K562 (cell line): ENCODE measurements at regions not wholly inside any gene's neighbourhood (a gene's known extent, or its start where the extent isn't known, plus 50 kb on each side); places are given as distances from the start of the nearest gene placed in this dataset.

Source experiments
- ATAC-seq: fragments of 200-7000 bp; cut with Tn5 transposase; 3 replicates; pipeline ENCODE4 v1.9.1; 2020; ENCODE audit warnings: moderate library complexity
- BruUV-seq: library from RNA; stranded (reverse); fragments of 400-500 nt; replicated peaks from 2 replicates; lab custom pipeline; 2021; lab: Mats Ljungman, UMichigan
- CTCF ChIA-PET: fragments of 300-600 bp; formaldehyde crosslinking; extraction: SDS; loops from one replicate; lab custom pipeline; 2021; ENCODE audit warnings: low intra/inter-chr PET ratio; lab: Yijun Ruan, JAX
- POLR2A ChIA-PET: fragments of 300-600, 350-650 bp; sonication (Branson Sonifier 250); formaldehyde crosslinking; extraction: SDS; loops from one replicate; lab custom pipeline; 2021; ENCODE audit warnings: antibody characterized with exemption, inconsistent platforms; lab: Yijun Ruan, JAX
- DNase-seq, 4 experiments: peaks; one replicate each; pipeline versions ENCODE4 v3.0.0 to v3.0.0-alpha.2; 2011 to 2018; ENCODE audit warnings: low spot score in 3 of 4, mixed read lengths in 3 of 4; ENCODE audit errors: extremely low read depth in 1 of 4
- FAIRE-seq: peaks from 2 replicates; lab custom pipeline; 2011; peaks lifted over from hg19 to GRCh38; lab: Jason Lieb, UNC
- H2AFZ ChIP-seq: 2 replicates; pipeline ENCODE4 v1.6.0; 2011; ENCODE audit warnings: low read depth, low read length, control low read depth, inconsistent platforms
- H3K27ac ChIP-seq: fragments of 200-600 bp; 3 replicates; pipeline ENCODE4 v1.8.0; 2011; ENCODE audit warnings: low read depth, mild to moderate bottlenecking, control low read depth, inconsistent platforms, low read length, moderate library complexity, mixed read lengths; ENCODE audit errors: extremely low read depth
- H3K27me3 ChIP-seq, 2 experiments: fragments of 300-600 bp in 1 of 2; 2 replicates in 1 of 2; 3 replicates in 1 of 2; pipeline versions ENCODE4 v1.6.0 to v1.8.0; 2011; ENCODE audit warnings: inconsistent platforms in 2 of 2, low read length in 2 of 2, mild to moderate bottlenecking in 1 of 2, mixed read lengths in 1 of 2, moderate library complexity in 1 of 2; ENCODE audit not compliant: control insufficient read depth in 2 of 2, insufficient read depth in 2 of 2
- H3K36me3 ChIP-seq: fragments of 300-600 bp; 3 replicates; pipeline ENCODE4 v1.8.0; 2011; ENCODE audit warnings: mild to moderate bottlenecking, low read length, inconsistent platforms; ENCODE audit not compliant: control insufficient read depth, insufficient read depth
- H3K4me1 ChIP-seq, 2 experiments: fragments of 200-600 bp in 1 of 2; replicated peaks in 1 of 2; 2 replicates in 1 of 2; 3 replicates in 1 of 2; pipeline versions ENCODE4 v1.5.1 to v1.8.0; 2011; ENCODE audit warnings: inconsistent platforms in 2 of 2, low read length in 2 of 2, mild to moderate bottlenecking in 1 of 2, mixed read lengths in 1 of 2, moderate library complexity in 1 of 2; ENCODE audit not compliant: control insufficient read depth in 2 of 2, insufficient read depth in 2 of 2
- H3K4me2 ChIP-seq: 2 replicates; pipeline ENCODE4 v1.6.1; 2011; ENCODE audit warnings: low read length, control low read depth, inconsistent platforms, mixed read lengths; ENCODE audit not compliant: insufficient read depth
- H3K4me3 ChIP-seq: fragments of 200-600 bp; sonication (generic), shearing (Covaris generic); 2 replicates; pipeline ENCODE4 v1.5.1; 2016; ENCODE audit warnings: control low read depth, inconsistent platforms
- H3K79me2 ChIP-seq: fragments of 200-600 bp; 3 replicates; pipeline ENCODE4 v1.8.0; 2011; ENCODE audit warnings: low read length, inconsistent platforms; ENCODE audit not compliant: control insufficient read depth, insufficient read depth
- H3K9ac ChIP-seq, 2 experiments: 2 replicates each; pipeline versions ENCODE4 v1.6.0 to v1.6.1; 2011; ENCODE audit warnings: low read depth in 2 of 2, low read length in 2 of 2, control low read depth in 1 of 2, inconsistent platforms in 1 of 2, mild to moderate bottlenecking in 1 of 2, mixed read lengths in 1 of 2; ENCODE audit not compliant: insufficient read depth in 1 of 2
- H3K9me1 ChIP-seq: one replicate; pipeline ENCODE4 v1.6.0; 2011; ENCODE audit warnings: inconsistent platforms, mild to moderate bottlenecking, low read length, moderate library complexity; ENCODE audit not compliant: control insufficient read depth, insufficient read depth
- H3K9me3 ChIP-seq: replicated peaks from 2 replicates; pipeline ENCODE4 v1.5.1; 2011; ENCODE audit warnings: low read depth, low read length, inconsistent platforms; ENCODE audit not compliant: control insufficient read depth, insufficient read depth
- H4K20me1 ChIP-seq: replicated peaks from 2 replicates; pipeline ENCODE4 v1.6.1; 2011; ENCODE audit warnings: low read length, inconsistent platforms, mixed read lengths; ENCODE audit not compliant: control insufficient read depth, insufficient read depth
- BCL6 ChIP-seq: fragments of 250-450 bp; sonication (Bioruptor Pico); IDR thresholded peaks from 2 replicates; pipeline ENCODE4 v1.4.0; 2020
- CBX8 ChIP-seq: fragments of 200-600 bp; sonication (generic); IDR thresholded peaks from 2 replicates; pipeline ENCODE4 v1.6.1; 2012; ENCODE audit warnings: borderline replicate concordance, mixed run types, low read depth, mild to moderate bottlenecking, moderate library complexity, mixed read lengths, low read length, control low read depth, inconsistent platforms; ENCODE audit not compliant: poor library complexity, severe bottlenecking; ENCODE audit errors: extremely low read depth
- ETV1 ChIP-seq: fragments of 450-650 bp; conservative IDR thresholded peaks from 2 replicates; pipeline ENCODE4 v1.6.1; 2016; ENCODE audit warnings: missing genetic modification characterization, control low read depth, low read depth, missing compliant biosample characterization
- MECOM ChIP-seq: fragments of 250-450 bp; sonication (Bioruptor Pico); IDR thresholded peaks from 2 replicates; pipeline ENCODE4 v1.8.0; 2022; ENCODE audit warnings: inconsistent platforms
- MGA ChIP-seq: fragments of 450-650 bp; IDR thresholded peaks from 2 replicates; pipeline ENCODE4 v1.6.1; 2016; ENCODE audit warnings: mild to moderate bottlenecking, moderate library complexity
- MXI1 ChIP-seq: IDR thresholded peaks from 2 replicates; pipeline ENCODE4 v1.6.1; 2011; ENCODE audit warnings: low read depth, mild to moderate bottlenecking, improper control_type of control experiment, low read length
- ZBTB34 ChIP-seq: fragments of 250-450 bp; sonication (Bioruptor Pico); IDR thresholded peaks from 2 replicates; pipeline ENCODE4 v1.8.0; 2021; ENCODE audit warnings: mild to moderate bottlenecking, moderate library complexity
- ZNF217 ChIP-seq: sonication (generic); formaldehyde crosslinking; IDR thresholded peaks from 2 replicates; pipeline ENCODE4 v1.8.0; 2022; ENCODE audit warnings: mild to moderate bottlenecking, missing genetic modification reagents
- WGBS: fragments of 100-300 bp; shearing (Covaris generic); methylation state at CpG from one replicate; pipeline ENCODE4 v1.1.6; 2016; ENCODE audit warnings: low coverage, mixed read lengths; ENCODE audit not compliant: insufficient coverage; ENCODE audit errors: missing lambda C conversion rate; 5-methylcytosine and 5-hydroxymethylcytosine counted together
- in situ Hi-C: fragments of 300-500 bp; cut with MboI; formaldehyde crosslinking; loops from 4 replicates; pipeline ENCODE4 v1.15.0; 2018; ENCODE audit warnings: inconsistent platforms, mixed read lengths
- intact Hi-C: fragments of 100-400 bp; cut with micrococcal nuclease; formaldehyde crosslinking; loops from 2 replicates; pipeline ENCODE4 v1.14.2; 2022

GRCh38 chr16:86118467-86119307 is 219.7 kb downstream of the IRF8 start:
- Histone ChIP-seq H3K9ac (no peak overlapping the region), H3K9me3 (no peaks in the 10 kb centered on the region), H3K4me2 (no peak overlapping the region), H3K36me3 (no peaks in the 10 kb centered on the region), H3K9me1 (no peaks in the 10 kb centered on the region), H3K4me3 (no peak overlapping the region), H3K27me3 (peaks cover 11 to 47% of the 10 kb centered on the region in 2 experiments; a peak in 4 of 5 replicates), H3K79me2 (no peaks in the 10 kb centered on the region), H3K4me1 (no peaks in the 10 kb centered on the region), H3K27ac (no peak overlapping the region), H2AFZ (no peak overlapping the region), H4K20me1 (no peaks in the 10 kb centered on the region; the same call in 1 of the 2 replicates)
- CTCF ChIA-PET, result no interaction called here
- FAIRE-seq (no peak), DNase-seq (no peak), ATAC-seq (no peak)
- TF ChIP-seq MECOM (no peak), MGA (no peak), BCL6 (no peak), CBX8 (no peak), ETV1 (tag) (no peak), ZBTB34 (CRISPR knock-in tag) (no peak), MXI1 (no peak), ZNF217 (CRISPR knock-in tag) (no peak)
- intact Hi-C loops, result no loop called here
- POLR2A ChIA-PET, result interaction anchor here (0.6 to 0.7 kb wide), 2 partner anchors 46 to 157 kb away, joined by 3 to 4 read pairs; no protein-coding TSS in a partner anchor
- BruUV-seq, result no TSS peak
- under 1% methylated on average over 12 of the region's 12 CpGs for WGBS
- in situ Hi-C loops, result no loop called here
